ENCODE measurements at regions not wholly inside any gene's neighbourhood (a gene's known extent, or its start where the extent isn't known, plus 50 kb on each side); places are given as distances from the start of the nearest gene placed in this dataset.

DNA sequence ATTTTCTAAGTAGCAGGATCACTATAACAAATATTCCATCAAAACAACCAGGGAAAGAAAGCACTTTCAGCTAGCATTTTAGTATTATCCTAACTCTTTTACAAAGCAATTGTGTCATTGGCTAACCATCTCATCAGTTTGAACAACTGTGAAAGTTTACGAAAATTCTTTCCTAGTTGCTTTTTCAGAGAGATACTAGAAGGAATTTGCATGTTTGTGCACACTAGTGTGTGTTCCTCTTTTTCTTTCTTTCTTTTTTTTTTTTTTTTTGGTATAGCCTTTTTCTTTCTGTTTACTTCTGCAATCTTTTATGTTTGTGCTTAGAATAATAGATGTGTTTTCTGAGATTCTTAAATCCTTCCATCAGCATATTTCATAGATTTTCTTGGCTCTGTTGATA, 124.7 kb upstream of the SEMA6A start (continued):
- TF ChIP-seq, protein P1, sequence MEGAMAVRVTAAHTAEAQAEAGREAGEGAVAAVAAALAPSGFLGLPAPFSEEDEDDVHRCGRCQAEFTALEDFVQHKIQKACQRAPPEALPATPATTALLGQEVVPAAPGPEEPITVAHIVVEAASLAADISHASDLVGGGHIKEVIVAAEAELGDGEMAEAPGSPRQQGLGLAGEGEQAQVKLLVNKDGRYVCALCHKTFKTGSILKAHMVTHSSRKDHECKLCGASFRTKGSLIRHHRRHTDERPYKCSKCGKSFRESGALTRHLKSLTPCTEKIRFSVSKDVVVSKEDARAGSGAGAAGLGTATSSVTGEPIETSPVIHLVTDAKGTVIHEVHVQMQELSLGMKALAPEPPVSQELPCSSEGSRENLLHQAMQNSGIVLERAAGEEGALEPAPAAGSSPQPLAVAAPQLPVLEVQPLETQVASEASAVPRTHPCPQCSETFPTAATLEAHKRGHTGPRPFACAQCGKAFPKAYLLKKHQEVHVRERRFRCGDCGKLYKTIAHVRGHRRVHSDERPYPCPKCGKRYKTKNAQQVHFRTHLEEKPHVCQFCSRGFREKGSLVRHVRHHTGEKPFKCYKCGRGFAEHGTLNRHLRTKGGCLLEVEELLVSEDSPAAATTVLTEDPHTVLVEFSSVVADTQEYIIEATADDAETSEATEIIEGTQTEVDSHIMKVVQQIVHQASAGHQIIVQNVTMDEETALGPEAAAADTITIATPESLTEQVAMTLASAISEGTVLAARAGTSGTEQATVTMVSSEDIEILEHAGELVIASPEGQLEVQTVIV (IDR thresholded peaks at IDR 0.05; ENCODE audit: borderline replicate concordance, partially characterized antibody) = no peak
- TF ChIP-seq, protein P2, sequence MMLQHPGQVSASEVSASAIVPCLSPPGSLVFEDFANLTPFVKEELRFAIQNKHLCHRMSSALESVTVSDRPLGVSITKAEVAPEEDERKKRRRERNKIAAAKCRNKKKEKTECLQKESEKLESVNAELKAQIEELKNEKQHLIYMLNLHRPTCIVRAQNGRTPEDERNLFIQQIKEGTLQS (IDR thresholded peaks at IDR 0.05; ENCODE audit: borderline replicate concordance, extremely low read depth, low read depth, low read length) = no peak
- TF ChIP-seq RB1 (IDR thresholded peaks at IDR 0.05; ENCODE audit: borderline replicate concordance) = no peak
- TF ChIP-seq KLF5 (IDR thresholded peaks at IDR 0.05; ENCODE audit: partially characterized antibody) = no peak
- TF ChIP-seq MYB (IDR thresholded peaks at IDR 0.05; ENCODE audit: borderline replicate concordance, low read depth, low read length) = no peak
- TF ChIP-seq HSF1 (IDR thresholded peaks at IDR 0.05; ENCODE audit: low read depth, low read length) = no peak
- TF ChIP-seq RAD21 (IDR thresholded peaks at IDR 0.05; ENCODE audit: insufficient read depth, low read depth, low read length) = no peak
- no peak for TF ChIP-seq MEF2B (IDR thresholded peaks at IDR 0.05; ENCODE audit: partially characterized antibody, poor library complexity, severe bottlenecking)
- TF ChIP-seq CHD2 (IDR thresholded peaks at IDR 0.05; ENCODE audit: borderline replicate concordance, low read depth, low read length) = no peak
- peak; percentile 76; the same call in 1 of the 3 replicates for TF ChIP-seq POU2F2 (IDR thresholded peaks at IDR 0.05; ENCODE audit: borderline replicate concordance, low read depth, low read length)
- TF ChIP-seq EGR1 (IDR thresholded peaks at IDR 0.05; ENCODE audit: borderline replicate concordance in 1 of 2, low read depth in 2 of 2, low read length in 2 of 2) = no peak
- TF ChIP-seq SREBF1 (IDR thresholded peaks at IDR 0.05; ENCODE audit: low read length) = no peak
- no peak for TF ChIP-seq HCFC1 (IDR thresholded peaks at IDR 0.05; ENCODE audit: low read length)
- peak; percentile 89 for TF ChIP-seq ZNF384 (IDR thresholded peaks at IDR 0.05; ENCODE audit: borderline replicate concordance, low read depth, low read length)
- TF ChIP-seq MYC (IDR thresholded peaks at IDR 0.05; ENCODE audit: insufficient read depth, insufficient read length, insufficient replicate concordance, low read length, severe bottlenecking) = no peak
- no peak for TF ChIP-seq SRF (IDR thresholded peaks at IDR 0.05; ENCODE audit: low read depth in 2 of 2, low read length in 2 of 2)
- no peak for TF ChIP-seq CEBPB (IDR thresholded peaks at IDR 0.05; ENCODE audit: borderline replicate concordance in 1 of 2, low read depth in 2 of 2, low read length in 2 of 2)
- TF ChIP-seq SUPT20H (IDR thresholded peaks at IDR 0.05; ENCODE audit: borderline replicate concordance, control insufficient read depth, low read depth, low read length) = no peak
- TF ChIP-seq ZBTB11 (CRISPR knock-in tag; IDR thresholded peaks at IDR 0.05) = no peak
- TF ChIP-seq MTA2 (IDR thresholded peaks at IDR 0.05; ENCODE audit: low read depth) = peak; percentile 52; the same call in 1 of the 2 replicates
- TF ChIP-seq, protein P3, sequence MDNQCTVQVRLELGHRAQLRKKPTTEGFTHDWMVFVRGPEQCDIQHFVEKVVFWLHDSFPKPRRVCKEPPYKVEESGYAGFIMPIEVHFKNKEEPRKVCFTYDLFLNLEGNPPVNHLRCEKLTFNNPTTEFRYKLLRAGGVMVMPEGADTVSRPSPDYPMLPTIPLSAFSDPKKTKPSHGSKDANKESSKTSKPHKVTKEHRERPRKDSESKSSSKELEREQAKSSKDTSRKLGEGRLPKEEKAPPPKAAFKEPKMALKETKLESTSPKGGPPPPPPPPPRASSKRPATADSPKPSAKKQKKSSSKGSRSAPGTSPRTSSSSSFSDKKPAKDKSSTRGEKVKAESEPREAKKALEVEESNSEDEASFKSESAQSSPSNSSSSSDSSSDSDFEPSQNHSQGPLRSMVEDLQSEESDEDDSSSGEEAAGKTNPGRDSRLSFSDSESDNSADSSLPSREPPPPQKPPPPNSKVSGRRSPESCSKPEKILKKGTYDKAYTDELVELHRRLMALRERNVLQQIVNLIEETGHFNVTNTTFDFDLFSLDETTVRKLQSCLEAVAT (IDR thresholded peaks at IDR 0.05) = peak; percentile 43; the same call in 1 of the 2 replicates

Measured in GM12878 (cell line).